NCI-H2196 (cell line): ENCODE measurements at regions not wholly inside any gene's neighbourhood (a gene's known extent, or its start where the extent isn't known, plus 50 kb on each side); places are given as distances from the start of the nearest gene placed in this dataset.
"Not testable (repeated sequence)": the region's sequence is repeated elsewhere in the genome, so short reads cannot be mapped to it uniquely, and the experiment has no call there.

Source experiments
- DNase-seq: peaks from one replicate; lab custom pipeline; 2025; ENCODE audit not compliant: unreplicated experiment; lab: John Stamatoyannopoulos, UW

DNA sequence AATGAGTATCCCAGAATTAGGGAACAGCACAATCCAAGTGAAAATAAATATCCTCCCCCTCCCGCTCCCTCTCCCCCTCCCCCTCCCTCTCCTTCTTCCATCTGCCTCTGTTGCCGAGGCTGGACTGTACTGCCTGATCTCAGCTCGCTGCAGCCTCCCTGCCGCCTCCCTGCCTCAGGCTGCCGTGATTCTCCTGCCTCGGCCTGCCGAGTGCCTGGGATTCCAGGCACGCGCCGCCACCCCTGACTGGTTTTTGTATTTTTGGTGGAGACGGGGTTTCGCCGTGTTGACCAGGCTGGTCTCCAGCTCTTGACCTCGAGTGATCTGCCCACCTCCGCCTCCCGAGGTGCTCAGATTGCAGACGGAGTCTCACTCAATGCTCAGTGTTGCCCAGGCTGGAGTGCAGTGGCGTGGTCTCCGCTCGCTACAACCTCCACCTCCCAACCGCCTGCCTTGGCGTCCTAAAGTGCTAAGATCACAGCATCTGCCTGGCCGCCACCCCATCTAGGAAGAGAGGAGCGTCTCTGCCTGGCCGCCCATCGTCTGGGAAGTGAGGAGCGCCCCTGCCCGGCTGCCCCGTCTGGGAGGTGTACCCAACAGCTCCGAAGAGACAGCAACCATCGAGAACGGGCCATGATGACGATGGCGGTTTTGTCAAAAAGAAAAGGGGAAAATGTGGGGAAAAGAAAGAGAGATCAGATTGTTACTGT is 178.9 kb upstream of the IPO5 start:
- not testable (repeated sequence) for DNase-seq

DNA sequence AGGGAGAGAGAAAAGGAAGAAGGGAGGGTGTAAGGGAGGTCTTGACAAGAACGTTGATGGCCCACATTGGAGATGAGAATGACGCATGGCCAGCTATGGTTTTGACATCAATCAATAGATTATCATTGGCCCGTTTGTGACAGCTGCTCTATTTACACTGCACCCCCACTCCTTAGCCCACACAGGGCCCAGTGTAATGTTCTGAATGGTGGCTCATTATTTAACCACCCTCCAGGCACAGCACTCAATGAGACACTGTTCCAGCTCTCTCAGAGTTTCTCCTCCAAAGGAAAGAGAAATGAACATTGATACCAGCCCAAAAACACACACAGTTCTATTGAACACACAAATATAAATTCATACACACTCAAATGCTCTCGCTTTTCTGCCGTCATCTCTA is 173.0 kb upstream of the IPO5 start:
- no peak for DNase-seq

DNA sequence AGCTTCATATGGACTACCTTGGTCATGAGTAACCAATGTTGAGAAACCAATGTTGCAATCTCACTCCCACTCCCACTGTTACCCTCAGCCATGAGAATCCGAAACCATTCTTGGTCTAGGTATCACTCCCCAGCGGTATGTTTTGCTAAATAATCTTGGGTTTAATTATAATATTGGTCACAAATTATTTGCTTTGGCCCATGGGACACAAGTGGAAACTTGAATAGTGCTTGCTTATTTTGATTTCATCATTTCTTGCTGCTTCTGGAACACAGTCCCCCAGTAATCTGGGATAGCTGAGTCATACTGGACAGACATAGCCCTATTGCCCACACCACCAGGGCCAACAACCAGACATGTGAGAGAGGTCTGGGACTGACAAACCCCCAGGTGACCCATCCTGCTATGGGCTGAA is 171.6 kb upstream of the IPO5 start:
- DNase-seq: no peak

DNA sequence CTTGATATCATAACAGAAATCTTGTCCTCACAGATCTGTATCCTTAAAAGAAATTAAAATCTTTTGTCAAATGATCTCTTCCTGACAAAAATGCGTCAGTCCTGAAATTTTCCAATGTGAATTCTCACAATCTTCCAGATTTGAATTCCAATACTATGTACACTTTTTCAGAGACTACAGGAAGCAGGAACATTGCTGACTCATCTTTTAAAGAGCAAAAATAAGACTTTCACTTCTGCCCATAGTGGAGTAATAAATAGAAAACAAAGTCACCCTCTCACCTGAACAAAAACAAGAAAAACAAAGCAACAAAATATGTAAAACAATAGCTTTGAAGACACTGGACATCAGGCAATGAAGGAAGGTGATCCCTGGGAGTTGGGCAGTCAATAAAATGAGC is 167.0 kb upstream of the IPO5 start:
- DNase-seq: no peak

DNA sequence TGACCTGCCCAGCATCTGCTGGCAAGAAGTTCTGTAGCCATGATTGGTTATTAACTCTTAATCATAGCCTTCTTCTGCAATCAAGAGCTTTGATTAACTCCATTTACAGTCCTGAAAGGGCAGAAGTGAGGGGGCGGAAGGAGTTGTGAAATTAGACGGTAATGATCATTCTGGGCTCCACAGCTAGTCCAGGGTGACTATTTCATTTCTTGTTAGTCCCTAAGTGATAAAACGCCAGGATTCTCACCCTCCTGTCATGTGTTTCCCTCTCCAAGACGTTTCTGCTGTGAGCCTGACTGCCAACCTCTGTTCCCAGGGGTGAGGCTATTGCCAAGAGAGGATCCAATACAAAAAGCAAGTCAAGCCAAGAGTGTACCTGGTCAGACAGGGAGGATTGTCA is 155.9 kb upstream of the IPO5 start:
- DNase-seq: no peak

DNA sequence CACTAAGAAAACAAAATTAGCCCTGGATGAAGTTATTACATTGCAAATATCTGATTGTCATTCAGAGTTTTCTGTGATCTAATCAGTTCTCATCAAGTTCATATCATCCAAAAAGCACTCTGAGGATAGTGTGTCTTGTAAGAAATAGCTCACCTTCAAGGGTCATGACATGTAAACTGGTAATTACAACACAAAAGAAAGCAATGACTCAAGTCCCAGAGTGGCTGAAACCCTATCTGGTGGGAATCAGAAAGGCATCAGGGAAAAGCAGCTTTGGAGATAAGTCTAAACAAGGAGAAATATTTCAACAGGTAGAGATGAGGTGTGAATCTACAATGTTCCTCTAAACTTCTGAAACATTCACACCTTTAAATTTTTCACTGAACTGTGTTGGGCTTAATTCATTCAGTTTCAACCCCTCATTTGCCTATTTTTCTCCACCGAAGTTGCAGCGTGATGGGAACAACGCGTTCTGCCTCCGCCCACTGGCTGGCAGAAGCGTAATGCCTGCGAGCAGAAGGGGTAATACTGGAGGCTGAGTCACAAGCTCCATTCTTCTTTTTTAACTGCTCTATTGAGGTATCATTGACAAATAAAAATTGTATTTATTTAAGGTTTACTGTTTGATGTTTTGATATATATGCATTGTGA is 155.2 kb upstream of the IPO5 start:
- no peak for DNase-seq

DNA sequence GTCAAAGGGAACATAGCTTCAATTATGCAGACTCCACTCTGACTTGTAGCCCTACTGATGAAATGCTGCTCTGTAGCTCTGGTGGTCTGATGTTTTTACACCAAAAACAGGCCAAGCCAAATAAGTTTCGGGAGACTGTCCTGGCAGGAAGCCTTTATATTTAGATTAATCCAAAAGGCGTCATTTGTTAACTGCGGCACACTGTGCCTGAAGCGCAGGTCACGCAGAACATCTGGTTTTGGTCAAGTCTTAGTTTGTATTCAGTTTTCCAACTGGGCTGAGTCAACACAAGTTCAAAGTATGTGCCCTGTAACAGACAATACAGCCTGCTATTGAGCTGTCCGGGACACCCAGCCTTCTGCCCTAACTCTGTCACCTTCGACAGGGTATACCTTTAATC is 154.6 kb upstream of the IPO5 start:
- no peak for DNase-seq

DNA sequence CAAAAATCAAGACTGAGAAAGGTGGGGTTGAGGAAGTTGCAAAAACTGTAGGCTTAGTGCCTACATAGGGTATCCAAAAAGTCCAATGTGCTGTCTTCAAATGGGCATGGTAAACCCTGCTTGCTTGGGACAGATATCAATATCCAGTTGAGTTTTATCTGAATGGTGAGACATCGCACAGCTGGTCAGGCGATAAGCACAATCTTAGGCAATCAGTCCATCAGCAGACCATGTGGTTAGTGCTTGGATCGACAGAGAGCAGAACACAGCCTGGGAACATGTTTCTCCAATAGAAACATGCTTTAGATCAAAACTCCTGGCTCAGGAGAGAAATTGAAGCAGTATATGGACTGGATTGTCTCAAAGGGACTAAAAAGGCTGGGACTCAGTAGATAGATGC is 151.3 kb upstream of the IPO5 start:
- no peak for DNase-seq

DNA sequence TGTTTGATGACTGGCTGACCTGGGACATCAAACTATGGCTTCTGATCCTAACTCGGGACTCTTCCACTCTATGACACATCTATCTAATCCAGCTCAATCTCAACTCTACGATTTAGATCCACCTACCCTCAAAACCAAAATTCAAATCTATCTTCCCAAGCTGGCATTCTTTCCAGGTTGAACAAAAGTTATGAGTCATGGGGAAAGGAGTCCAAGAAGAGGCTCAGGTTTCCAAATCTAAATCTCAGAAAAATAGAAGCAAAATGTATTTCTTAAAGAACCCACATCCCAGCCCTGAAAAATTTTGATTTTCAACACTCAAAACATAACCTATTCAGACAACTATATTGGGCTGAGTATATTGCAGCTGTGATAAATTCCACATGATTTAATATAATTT is 143.9 kb upstream of the IPO5 start:
- DNase-seq: no peak

DNA sequence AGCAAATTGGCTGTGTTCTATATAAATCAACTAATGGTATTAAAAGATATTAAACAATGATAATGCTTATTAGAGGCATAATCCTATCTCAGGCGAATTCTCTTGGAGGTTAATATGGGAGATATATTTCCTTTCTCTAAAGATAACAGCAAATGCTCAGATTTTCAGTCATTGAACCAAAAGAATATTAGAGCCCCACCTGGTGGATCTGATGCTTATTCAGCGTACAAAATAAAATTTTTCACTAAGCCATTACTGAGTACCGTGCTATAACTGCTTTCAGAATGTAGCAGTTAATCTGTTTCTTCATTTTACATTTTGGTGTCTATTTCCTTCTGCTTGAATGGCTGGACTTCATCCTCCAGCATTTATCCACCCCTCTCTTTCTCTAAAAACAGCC is 143.3 kb upstream of the IPO5 start:
- DNase-seq: no peak

DNA sequence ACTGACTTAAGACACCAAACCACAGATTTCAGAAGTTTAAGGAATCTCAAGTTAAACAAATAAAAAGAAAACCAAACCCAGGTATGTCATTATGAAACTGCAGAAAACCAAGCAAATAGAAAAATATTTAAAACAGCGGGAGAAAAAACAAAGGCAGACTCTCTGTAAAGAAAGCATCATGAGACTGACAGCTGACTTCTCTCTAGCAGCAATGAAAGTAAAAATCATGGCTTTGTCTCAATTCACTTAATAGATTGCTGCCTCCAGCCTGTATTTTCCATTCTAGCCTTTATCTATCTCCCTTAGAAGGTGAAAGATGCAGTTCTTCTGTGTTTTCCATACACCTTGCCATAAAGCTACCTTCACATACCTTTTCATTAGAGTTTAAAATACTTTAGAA is 131.1 kb upstream of the IPO5 start:
- no peak for DNase-seq

DNA sequence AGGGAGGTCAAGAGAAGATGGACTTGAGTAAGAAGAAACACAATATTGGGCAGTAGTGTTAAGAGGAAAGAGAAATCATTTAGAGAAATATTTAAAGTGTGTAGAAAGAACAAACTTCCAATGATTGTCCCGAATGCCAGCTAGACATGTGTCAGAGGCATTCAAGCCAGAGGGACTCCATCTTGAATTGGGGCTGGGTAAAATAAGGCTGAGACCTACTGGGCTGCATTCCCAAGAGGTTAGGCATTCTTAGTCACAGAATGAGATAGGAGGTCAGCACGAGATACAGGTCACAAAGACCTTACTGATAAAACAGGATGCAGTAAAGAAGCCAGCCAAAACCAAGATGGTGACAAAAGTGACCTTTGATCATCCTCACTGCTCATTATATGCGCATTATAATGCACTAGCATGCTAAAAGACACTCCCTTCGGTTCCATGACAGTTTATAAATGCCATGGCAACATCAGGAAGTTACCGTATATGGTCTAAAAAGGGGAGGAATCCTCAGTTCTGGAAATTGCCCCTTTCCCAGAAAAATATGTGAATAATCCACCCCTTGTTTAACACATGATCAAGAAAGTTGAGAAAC is 127.0 kb upstream of the IPO5 start:
- DNase-seq: no peak

DNA sequence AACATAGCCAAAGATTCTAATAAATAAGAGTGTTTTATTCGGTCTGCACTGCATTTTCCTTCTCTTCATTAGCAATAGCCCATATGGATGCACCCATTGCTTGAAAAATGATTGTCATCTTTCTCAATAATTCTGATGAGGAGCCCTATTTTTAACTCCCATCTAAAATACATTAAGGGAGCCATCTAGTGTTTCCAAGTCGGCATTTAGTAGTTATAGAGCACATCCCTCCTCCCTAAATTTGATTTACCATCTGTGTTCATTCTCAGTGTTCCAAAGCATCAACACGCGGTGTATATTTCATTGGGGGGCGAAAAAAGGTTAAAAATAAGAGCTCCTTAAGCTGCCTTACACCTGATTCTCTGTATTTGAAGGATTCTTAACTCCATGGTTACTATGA is 119.2 kb upstream of the IPO5 start:
- no peak for DNase-seq

DNA sequence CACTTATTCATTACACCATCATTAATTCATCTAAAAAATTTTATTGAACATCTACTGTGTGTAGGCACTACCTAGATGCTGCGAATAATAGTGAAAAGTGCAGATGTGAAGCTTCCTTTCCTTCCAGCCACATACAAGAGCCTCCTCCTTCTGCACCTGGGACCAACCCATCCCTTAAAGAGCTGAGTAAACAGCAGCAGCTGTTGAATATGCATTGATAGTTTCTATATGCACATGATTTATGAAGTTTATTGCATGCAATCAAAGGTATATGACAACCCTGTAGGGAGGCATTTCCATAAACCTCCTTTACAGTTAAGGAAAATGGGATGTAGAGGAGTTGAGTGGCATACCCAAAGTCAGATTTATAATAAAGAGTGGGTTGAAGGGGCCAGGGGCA is 110.3 kb upstream of the IPO5 start:
- DNase-seq: no peak

DNA sequence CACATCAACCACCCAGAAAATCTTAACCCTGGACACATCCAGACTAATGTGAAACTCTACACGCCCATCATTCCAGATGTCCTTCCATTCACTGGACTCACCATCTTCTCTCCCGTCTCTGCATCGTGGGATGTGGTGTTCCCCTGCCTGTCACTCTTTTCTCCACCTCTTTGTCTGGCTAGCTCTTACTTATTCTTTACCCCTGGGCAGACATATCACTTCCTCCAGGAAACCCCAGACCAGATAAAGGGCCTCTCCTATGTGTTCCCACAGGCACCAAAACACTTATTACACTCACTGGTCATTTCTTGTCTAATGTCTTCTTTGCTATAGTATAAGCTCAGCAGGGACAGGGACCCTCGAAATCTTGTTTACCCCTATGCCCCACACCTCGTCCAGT is 109.3 kb upstream of the IPO5 start:
- no peak for DNase-seq

DNA sequence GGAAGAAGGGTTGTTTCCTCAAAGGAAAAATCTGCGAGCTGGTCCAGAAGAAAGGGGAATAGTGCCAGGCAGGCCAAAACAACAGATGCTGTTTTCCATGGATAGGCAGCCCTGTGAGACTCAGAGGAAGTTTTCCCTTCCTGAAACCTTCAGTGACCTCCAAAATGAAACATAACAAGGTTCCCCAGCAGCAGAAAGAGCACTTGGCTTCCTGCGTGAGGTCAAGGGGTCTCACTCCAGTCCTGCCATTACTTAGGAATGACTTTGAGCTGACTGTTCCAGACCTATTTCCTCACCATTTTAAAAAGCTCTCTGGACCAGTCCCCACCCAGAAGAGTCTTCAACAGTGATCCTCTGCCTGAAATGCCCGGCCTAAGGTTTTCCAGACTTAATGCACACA is 104.6 kb upstream of the IPO5 start:
- no peak for DNase-seq

DNA sequence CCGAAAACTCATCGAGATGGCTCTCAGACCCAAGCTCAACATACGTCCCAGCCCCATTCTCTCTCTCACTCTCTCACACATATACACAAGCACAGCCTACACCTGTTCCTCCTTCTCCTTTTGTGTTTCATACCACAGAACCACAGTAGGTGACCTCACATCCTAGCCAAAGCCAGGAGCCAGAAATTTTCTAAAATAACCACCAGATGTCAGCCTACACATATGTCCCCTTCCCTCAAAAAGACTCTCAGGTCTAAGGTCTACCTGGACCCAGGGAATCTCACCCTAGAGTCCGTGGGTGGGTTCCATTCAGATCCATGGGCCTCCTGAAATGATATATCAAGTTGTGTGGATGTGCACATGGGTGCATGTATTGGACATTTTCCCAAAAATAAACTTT is 104.2 kb upstream of the IPO5 start:
- peak; percentile 31 for DNase-seq

DNA sequence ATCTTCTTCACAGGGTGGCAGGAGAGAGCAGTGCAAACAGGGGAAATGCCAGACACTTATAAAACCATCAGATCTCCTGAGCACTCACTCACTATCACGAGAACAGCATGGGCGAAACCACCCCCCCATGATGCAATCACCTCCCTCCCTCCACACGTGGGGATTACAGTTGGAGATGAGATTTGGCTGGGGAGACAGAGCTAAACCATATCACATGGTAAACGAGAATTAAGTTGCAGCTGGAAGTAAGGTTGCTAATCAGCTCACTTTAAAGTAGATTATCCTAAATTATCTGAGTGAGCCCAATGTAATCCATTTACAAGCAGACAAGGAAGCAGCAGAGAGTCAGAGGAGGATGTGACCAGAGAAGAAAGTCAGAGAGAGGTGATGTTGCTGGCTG is 102.2 kb upstream of the IPO5 start:
- DNase-seq: no peak

DNA sequence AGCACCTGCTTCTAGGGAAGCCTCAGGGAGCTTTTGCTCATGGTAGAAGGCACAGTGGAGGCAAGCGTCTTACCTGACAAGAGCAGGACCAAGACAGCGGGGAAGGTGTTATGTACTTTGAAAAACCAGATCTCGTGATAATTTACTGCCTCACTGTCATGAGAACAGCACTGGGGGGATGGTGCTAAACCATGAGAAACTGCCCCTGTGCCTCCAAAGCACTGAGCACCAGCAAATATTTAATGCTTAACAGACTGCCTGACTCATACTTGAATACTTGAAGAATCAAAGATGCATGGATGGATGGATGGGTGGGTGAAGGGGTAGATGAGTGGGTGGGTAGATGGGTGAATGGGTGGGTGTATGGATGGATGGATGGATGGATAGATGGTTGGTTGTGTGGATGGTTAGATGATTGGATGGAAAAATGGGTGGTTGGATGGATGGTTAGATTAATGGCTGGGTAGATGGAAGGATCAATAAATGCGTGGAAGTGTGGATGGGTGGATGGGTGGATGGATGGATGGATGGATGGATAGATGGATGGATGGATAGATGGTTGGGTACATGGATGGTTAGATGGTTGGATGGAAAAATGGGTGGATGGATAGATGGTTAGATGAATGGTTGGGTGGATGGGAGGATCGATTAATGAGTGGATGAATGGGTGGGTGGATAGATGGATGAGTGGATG is 101.1 kb upstream of the IPO5 start:
- DNase-seq: no peak

DNA sequence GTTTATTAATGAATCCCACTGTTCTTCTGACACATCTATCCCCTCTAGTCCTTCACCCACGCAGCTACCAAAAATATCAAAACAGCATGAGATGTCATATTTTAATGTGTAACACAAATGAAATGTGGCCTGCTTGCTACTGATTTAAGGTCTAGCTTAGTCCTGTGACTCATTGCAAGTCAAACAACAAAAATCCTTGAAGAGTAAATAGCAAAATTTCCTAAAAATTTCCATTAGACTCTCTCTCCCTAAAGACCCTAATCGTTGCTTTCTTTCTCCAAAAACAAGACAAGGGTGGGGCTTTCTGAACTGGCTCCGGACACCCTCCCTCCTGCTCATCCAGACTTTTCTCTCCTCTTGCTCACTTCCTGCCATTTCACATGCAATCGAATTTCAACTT is 99.9 kb upstream of the IPO5 start:
- no peak for DNase-seq

DNA sequence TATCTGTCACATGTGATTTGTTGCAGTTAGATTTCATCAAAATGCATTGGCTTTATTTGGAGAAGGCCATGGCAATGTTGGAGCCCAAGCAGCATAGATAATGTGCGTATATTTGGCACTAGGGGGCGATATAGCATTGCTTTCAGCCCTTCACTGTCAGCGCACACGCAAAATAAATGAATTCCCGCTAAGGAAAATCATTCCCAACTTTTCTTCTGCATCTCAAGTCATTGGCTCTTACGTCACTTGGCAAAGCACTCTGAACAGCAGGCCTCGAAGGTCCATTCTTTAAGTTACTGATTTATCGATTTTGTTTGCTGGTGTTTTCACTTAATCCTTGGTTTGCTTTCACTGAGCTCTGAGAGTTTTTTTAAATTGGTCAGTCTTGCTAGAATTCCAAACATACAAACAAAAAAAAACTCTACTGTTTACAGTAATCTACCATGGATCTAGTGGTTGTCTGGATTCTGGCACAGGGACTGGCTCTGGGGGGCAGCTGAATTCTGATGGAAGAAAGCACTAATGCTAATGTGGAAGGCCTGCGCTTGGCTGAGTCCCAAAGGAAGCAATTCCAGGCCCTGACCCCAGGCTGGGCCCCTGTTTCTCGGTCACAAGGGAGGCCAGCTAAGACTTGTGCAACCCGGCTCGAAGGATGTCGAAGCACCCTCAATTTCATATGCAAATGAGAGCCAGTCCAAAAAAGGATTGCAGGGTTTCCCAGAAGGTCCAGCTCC is 97.7 kb upstream of the IPO5 start:
- DNase-seq: peak; percentile 65

DNA sequence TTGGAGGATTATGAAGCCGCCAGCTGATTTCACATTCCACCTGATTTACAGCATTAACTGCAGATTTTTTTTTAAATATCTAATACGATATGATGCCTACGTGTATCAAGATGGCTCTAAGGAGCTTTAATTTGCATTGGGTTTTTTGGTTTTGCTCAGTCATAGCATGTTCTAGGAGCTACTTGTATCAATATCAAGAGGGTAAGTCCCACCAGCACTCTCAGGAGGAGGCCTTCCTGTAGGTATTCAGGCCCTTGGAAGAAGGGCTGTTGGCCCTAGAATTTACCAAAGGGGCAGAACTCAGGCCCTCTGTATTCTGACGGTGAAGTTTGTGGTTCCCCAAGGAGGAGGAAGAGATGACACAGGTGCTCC is 97.2 kb upstream of the IPO5 start:
- no peak for DNase-seq
